ENCODE measurements at regions not wholly inside any gene's neighbourhood (a gene's known extent, or its start where the extent isn't known, plus 50 kb on each side); places are given as distances from the start of the nearest gene placed in this dataset.

DNA sequence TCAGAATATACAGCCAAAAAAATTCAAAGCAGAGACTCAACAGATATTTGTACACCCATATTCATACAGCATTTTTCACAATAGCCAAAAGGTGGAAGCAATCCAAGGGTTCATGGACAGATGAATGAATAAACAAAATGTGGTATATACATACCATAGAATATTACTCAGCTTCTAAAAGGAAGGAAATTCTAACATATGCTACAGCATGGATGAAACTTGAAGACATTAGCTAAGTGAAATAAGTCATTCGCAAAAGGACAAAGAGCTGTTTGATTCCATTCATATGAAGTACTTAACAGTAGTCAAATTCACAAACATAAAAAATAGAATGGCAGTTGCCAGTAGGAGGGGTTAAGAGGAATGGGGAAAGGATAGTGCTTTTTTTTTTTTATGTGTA, 91.8 kb upstream of the ARID2 start:
- TF ChIP-seq, protein P1, sequence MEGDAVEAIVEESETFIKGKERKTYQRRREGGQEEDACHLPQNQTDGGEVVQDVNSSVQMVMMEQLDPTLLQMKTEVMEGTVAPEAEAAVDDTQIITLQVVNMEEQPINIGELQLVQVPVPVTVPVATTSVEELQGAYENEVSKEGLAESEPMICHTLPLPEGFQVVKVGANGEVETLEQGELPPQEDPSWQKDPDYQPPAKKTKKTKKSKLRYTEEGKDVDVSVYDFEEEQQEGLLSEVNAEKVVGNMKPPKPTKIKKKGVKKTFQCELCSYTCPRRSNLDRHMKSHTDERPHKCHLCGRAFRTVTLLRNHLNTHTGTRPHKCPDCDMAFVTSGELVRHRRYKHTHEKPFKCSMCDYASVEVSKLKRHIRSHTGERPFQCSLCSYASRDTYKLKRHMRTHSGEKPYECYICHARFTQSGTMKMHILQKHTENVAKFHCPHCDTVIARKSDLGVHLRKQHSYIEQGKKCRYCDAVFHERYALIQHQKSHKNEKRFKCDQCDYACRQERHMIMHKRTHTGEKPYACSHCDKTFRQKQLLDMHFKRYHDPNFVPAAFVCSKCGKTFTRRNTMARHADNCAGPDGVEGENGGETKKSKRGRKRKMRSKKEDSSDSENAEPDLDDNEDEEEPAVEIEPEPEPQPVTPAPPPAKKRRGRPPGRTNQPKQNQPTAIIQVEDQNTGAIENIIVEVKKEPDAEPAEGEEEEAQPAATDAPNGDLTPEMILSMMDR (IDR thresholded peaks at IDR 0.05), result no peak
- no peak for TF ChIP-seq POLR2A (IDR thresholded peaks at IDR 0.05)
- TF ChIP-seq POLR2AphosphoS5 (IDR thresholded peaks at IDR 0.05), result no peak

All from gastroesophageal sphincter (tissue), 3 donors.